Dendritic cell treated with granulocyte-macrophage colony-stimulating factor and Interleukin-4, amounts not matched to agents 40 ng/mL and 50 ng/mL, for 4 days (primary cell): ENCODE measurements at regions not wholly inside any gene's neighbourhood (a gene's known extent, or its start where the extent isn't known, plus 50 kb on each side); places are given as distances from the start of the nearest gene placed in this dataset.

ENCODE experiments used
- H3K27ac Mint-ChIP-seq: one replicate; pipeline ENCODE4 v1.8.0; 2022; ENCODE audit warnings: mild to moderate bottlenecking, mixed read lengths
- H3K27me3 Mint-ChIP-seq: one replicate; pipeline ENCODE4 v1.8.0; 2022; ENCODE audit warnings: mild to moderate bottlenecking, mixed read lengths
- H3K36me3 Mint-ChIP-seq: one replicate; pipeline ENCODE4 v1.8.0; 2022; ENCODE audit warnings: low read depth, mixed read lengths
- H3K4me1 Mint-ChIP-seq: one replicate; pipeline ENCODE4 v1.8.0; 2022; ENCODE audit warnings: low read depth, mixed read lengths
- H3K4me3 Mint-ChIP-seq: one replicate; pipeline ENCODE4 v1.8.0; 2022; ENCODE audit warnings: mild to moderate bottlenecking, moderate library complexity, mixed read lengths
- H3K9me3 Mint-ChIP-seq: one replicate; pipeline ENCODE4 v1.8.0; 2022; ENCODE audit warnings: mixed read lengths
- intact Hi-C: fragments of 100-400 bp; cut with micrococcal nuclease; formaldehyde crosslinking; loops from one replicate; pipeline ENCODE4 v1.15.0; 2022

DNA sequence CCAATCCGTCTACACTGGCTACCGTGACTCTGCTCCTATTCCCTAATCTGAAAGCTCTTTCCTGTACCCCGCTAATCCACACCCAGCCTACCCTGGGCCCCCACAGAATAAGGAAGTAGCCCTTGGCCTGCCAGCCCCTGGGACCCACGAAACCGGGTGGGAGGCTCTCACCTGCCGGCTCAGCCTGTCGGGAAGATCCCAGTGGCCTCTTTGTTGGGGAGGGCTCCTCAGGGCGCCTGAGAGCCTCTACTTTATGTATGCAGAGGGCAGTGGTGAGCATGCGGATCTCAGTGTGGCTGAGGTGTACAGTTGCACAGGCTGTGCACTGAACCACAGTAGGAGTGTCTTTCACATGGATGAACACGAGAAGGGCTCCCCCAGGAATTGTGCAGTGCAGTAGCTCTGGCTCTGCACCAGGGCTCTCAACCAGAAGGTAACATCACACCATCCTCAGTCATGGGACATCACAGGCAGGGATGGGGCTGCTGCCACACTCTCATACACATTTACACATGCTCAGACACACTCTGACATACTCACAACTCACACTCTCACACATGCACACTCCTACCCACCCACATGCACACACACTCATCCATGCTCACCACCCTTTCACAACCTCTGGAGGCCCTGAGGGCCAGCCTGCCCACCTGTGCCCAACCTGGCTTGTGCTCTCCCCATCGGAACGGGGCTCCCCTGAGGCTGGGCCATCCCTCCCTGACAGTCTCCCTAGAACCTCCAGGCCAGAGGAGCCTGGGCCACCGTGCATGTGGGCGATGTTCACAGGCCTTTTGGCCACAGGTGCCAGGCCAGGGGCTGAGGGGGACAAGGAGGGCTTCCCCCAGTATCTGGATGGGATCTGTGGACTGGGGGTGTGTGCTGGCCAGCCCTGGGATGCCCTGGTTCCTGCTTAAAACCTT is 135.0 kb downstream of the URI1 start:
- Mint-ChIP-seq H3K4me3 (no peak overlapping the region), H3K27ac (no peak overlapping the region), H3K36me3 (no peaks in the 10 kb centered on the region), H3K9me3 (no peaks in the 10 kb centered on the region), H3K27me3 (peaks cover 3% of the 10 kb centered on the region), H3K4me1 (no peaks in the 10 kb centered on the region)
- intact Hi-C loops: no loop called here

DNA sequence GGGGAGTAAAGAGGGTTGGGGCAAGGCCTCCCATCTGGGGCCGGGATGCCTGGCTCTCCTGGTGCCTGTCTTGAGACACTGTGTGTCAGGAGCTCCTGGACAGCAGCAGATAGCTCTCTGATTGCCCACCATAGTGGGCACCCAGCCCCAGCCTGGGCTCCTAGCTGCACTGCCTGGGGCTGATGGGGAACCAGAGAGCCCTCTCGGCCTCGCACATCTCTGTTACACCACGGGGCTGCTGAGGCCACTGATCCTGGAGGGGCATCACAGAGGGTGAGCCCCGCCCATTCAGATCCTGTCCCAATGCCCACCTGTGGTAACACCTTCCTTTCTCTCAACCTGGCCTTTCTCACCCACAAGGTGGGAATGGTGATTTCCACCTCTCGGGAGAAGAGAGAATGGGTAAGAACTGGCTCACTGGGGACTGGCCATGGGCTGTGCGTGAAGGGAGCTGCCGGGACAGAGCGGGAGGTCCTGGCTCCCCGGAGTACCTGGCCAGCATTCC is 135.9 kb downstream of the URI1 start:
- H3K9me3 Mint-ChIP-seq: no peaks in the 10 kb centered on the region
- peaks cover 3% of the 10 kb centered on the region for H3K27me3 Mint-ChIP-seq
- no peak overlapping the region for H3K27ac Mint-ChIP-seq
- H3K36me3 Mint-ChIP-seq: no peaks in the 10 kb centered on the region
- H3K4me3 Mint-ChIP-seq: no peak overlapping the region
- H3K4me1 Mint-ChIP-seq: no peaks in the 10 kb centered on the region
- intact Hi-C loops: no loop called here

DNA sequence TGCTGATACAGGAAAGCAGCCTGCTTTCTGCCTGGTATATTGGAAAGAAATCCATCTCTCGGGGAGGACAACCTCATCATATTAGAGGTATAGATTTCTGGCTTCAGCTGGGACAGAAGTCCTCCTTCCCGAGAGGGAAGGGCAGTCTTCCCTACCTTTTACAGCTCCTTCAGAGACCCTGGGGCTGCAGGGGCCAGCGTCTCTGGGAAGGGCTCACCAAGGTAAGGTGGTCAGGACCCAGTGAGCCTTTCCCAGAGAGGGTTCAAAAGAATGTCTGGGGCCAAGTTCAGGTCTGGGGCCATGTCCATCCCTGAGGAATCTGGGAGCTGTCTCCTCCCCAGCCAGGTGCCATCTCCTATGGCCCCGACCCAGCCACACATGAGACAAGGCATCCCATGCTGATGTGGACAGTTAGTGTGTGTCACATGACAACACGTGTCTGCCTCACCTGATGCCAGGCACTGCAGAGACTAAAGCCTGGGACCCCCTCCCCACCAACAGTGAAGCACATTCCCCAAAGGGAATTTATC is 136.4 kb downstream of the URI1 start:
- peaks cover 3% of the 10 kb centered on the region for H3K27me3 Mint-ChIP-seq
- intact Hi-C loops: no loop called here

DNA sequence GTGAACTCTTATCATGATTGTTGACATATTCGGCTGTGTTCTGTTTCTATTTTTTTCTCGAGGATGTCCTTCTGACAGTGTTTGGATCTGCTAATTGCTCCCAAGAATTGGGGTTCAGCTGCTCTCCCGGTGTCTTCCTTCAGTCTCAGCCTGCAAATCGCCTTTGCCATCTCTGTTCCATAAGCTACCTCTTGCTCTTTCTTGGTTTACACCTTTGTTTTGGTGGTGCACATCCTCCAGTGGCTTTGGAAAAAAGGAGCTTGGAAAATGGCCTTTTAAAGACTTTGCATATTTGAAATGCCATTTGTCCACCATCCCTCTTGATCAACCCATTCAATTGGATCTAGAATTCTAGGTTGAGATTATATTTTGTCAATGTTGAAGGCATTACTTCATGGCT is 137.2 kb downstream of the URI1 start:
- Mint-ChIP-seq H3K27me3 (peaks cover 3% of the 10 kb centered on the region), H3K36me3 (no peaks in the 10 kb centered on the region), H3K4me3 (no peak overlapping the region), H3K27ac (no peak overlapping the region), H3K9me3 (no peaks in the 10 kb centered on the region), H3K4me1 (no peaks in the 10 kb centered on the region)
- intact Hi-C loops: no loop called here

More for the DNA sequence above, 136.4 kb downstream of the URI1 start:
- Mint-ChIP-seq H3K4me1 (no peaks in the 10 kb centered on the region), H3K9me3 (no peaks in the 10 kb centered on the region), H3K4me3 (no peak overlapping the region), H3K27ac (no peak overlapping the region), H3K36me3 (no peaks in the 10 kb centered on the region)

DNA sequence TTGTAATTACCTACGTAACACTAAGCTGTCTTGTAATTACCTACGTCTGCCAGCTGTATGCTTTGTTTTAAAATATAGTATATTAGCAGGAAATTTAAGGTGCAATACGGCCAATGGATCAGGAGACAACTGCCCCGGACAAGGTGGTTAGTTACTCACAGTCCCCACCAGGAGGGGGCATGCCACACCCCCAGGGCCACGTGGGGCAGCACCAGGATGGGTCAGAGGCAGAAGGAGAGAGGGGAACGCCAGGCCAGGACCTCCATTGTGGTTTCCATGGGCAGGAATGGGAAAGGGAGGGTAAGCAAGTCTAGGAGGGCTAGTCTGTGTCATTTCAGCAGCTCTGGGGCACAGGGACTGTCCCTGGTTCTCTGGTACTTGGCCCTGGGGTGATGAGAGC is 140.1 kb downstream of the URI1 start:
- H3K36me3 Mint-ChIP-seq: no peaks in the 10 kb centered on the region
- H3K27ac Mint-ChIP-seq: no peak overlapping the region
- H3K4me1 Mint-ChIP-seq: no peaks in the 10 kb centered on the region
- H3K27me3 Mint-ChIP-seq: no peaks in the 10 kb centered on the region
- intact Hi-C loops: no loop called here
- H3K4me3 Mint-ChIP-seq: no peak overlapping the region
- no peaks in the 10 kb centered on the region for H3K9me3 Mint-ChIP-seq

DNA sequence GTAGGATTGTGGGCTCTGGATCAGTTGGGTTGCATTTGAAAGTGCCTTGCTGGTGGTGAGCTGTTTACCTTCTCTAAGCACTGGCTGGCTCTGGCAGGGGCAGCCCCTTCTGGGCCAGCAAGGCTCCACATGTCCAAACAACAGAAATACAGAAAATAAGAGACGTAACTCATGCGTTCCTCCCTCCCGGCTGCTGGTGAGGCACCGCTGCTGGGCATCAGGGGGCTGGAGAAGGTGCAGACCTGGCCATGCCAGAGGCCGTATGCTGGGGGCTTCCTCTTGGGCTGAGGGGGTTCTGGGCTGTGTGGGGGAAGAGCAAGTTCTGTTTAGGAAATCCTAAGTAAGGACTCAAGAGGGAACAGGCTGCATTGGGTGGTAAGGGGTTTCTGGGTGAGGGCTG is 140.6 kb downstream of the URI1 start:
- H3K36me3 Mint-ChIP-seq: no peaks in the 10 kb centered on the region
- no peak overlapping the region for H3K27ac Mint-ChIP-seq
- no peak overlapping the region for H3K4me3 Mint-ChIP-seq
- H3K27me3 Mint-ChIP-seq: no peaks in the 10 kb centered on the region
- intact Hi-C loops: no loop called here
- H3K4me1 Mint-ChIP-seq: no peaks in the 10 kb centered on the region
- no peaks in the 10 kb centered on the region for H3K9me3 Mint-ChIP-seq

GRCh38 chr19:30083125-30083681 is 141.2 kb downstream of the URI1 start:
- H3K9me3 Mint-ChIP-seq: no peaks in the 10 kb centered on the region
- H3K27ac Mint-ChIP-seq: no peak overlapping the region
- no peak overlapping the region for H3K4me3 Mint-ChIP-seq
- no peaks in the 10 kb centered on the region for H3K4me1 Mint-ChIP-seq
- H3K36me3 Mint-ChIP-seq: no peaks in the 10 kb centered on the region
- H3K27me3 Mint-ChIP-seq: no peaks in the 10 kb centered on the region
- intact Hi-C loops: no loop called here

DNA sequence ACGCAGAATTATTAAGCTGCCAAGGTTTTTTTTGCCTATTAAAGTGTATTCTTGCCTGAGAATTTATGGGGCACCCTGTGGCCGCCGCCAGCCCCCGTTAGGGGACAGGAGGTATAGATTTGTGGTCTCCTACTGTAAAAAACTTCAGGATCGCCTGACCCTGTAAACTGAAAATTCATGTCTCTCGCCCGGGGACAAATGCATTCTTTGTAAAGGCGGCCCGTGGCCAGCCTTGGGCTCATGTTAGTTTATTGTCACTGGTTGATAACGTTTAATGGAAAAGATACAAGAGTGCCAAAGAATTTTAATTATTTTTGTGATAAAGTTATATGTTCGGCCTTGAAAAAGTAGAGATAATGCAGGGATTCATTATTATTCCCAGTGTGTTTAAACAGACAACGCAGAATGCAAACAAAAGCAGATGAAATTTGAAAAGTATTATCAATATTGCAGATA is 141.7 kb downstream of the URI1 start:
- Mint-ChIP-seq H3K27me3 (no peaks in the 10 kb centered on the region), H3K27ac (no peak overlapping the region), H3K36me3 (no peaks in the 10 kb centered on the region), H3K9me3 (no peaks in the 10 kb centered on the region), H3K4me3 (no peak overlapping the region), H3K4me1 (no peaks in the 10 kb centered on the region)
- intact Hi-C loops: no loop called here

DNA sequence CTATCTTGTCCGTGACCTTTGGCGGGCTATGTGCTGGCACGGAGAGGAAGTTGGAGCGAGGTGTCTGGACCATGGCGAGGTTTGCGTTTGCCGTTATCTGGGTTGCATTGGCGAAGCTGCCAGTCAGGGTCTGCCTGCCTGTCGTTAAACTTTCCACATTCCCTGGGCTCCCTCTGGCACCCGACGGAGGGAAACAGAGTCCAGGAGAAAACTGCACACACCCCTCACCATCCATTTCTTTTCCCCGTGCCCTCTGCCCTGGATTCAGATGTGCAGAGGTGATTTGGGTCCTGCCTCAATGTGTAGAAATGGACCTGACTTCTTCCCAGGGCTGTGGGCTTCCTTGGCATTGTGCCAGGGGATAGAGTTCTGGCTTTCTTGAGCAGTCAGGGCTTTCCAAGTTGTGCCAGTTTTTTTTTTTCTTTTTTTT is 142.4 kb downstream of the URI1 start:
- Mint-ChIP-seq H3K4me1 (no peaks in the 10 kb centered on the region), H3K27me3 (no peaks in the 10 kb centered on the region), H3K9me3 (no peaks in the 10 kb centered on the region), H3K27ac (no peak overlapping the region), H3K4me3 (no peak overlapping the region), H3K36me3 (no peaks in the 10 kb centered on the region)
- intact Hi-C loops: no loop called here

DNA sequence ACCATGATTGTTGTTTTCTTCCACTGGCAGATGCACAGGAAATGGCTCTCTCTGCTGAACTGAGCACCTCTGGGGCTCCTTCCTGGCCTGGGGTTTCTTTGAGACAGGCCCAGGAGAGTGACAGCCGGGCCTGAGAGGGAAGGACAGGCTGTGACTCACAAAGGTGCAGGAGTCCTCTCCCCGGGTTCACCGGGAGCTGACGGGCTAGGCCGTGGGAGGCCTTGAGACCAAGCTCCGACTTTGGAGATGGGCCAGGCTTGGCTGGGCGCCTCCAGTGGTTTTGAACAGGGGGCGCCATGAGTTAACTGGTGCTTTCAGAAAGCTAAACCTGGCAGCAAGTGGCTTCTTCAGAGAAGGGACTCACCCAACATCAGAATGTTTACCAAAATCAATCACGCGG is 143.4 kb downstream of the URI1 start:
- intact Hi-C loops: no loop called here
- no peaks in the 10 kb centered on the region for H3K9me3 Mint-ChIP-seq
- no peak overlapping the region for H3K27ac Mint-ChIP-seq
- no peaks in the 10 kb centered on the region for H3K36me3 Mint-ChIP-seq
- H3K27me3 Mint-ChIP-seq: no peaks in the 10 kb centered on the region
- no peaks in the 10 kb centered on the region for H3K4me1 Mint-ChIP-seq
- H3K4me3 Mint-ChIP-seq: no peak overlapping the region

DNA sequence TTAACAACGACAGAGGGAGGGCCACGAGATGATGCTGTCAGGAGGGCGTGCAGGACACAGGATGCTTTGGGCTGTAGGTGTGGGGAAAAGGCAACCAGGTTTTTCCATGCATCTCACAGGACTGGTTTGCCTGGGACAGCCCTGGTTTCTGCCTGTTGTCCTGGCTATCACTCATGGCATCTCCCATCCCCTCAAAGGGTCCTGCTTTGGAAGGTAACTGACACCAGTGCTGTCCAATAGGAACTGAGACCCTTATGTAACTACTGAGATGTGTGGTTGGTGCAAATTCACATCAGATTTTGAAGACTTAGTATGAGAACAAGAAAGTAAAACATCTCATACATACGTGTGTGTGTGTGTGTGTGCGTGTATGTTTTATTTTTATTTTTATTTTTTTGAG is 144.2 kb downstream of the URI1 start:
- no peak overlapping the region for H3K27ac Mint-ChIP-seq
- H3K4me1 Mint-ChIP-seq: no peaks in the 10 kb centered on the region
- no peak overlapping the region for H3K4me3 Mint-ChIP-seq
- H3K27me3 Mint-ChIP-seq: no peaks in the 10 kb centered on the region
- no peaks in the 10 kb centered on the region for H3K36me3 Mint-ChIP-seq
- H3K9me3 Mint-ChIP-seq: no peaks in the 10 kb centered on the region
- intact Hi-C loops: no loop called here

- no peak overlapping the region for H3K27ac Mint-ChIP-seq
- H3K4me1 Mint-ChIP-seq: no peaks in the 10 kb centered on the region
- no peaks in the 10 kb centered on the region for H3K27me3 Mint-ChIP-seq
- H3K36me3 Mint-ChIP-seq: no peaks in the 10 kb centered on the region
- no peak overlapping the region for H3K4me3 Mint-ChIP-seq
- intact Hi-C loops: no loop called here
- no peaks in the 10 kb centered on the region for H3K9me3 Mint-ChIP-seq
Observed at GRCh38 chr19:30086916-30087315, 144.9 kb downstream of the URI1 start.

DNA sequence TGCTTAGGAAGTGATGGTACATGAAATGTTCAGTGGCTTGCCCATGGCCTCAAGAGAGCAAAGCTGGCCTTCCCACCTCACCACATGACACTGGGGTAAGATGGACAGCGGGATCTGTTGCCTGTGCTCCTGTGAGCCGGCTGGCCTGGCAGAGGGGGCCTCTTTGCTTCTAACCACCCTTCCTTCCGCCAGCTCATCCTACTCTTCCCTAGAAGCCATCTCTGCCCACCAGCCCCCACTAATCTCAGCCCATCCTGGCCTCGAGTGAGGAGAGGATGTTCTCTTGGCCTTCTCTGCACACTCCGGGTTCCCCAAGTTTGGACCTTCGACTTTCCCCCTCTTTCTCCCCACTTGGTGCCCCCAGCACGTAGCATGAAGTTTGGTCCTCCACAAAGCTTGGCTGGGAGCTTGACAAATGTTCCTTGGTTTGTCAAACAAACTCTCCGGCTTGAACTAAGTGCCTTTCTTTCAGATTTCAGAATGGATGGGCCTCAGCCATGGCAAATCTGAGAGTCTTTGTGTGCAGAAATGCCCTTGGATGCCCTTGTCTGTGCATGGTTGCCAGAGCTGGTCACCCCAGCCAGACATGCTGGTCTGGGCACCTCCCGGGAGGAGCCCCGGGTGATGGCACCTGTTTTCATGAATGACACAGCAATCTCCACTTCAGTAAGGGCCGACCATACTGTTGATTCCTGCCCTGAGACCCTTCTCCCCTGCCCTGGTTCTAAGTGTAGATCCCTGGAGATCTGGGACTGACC is 145.5 kb downstream of the URI1 start:
- intact Hi-C loops: no loop called here
- Mint-ChIP-seq H3K36me3 (no peaks in the 10 kb centered on the region), H3K27ac (no peak overlapping the region), H3K4me3 (no peak overlapping the region), H3K4me1 (no peaks in the 10 kb centered on the region), H3K9me3 (no peaks in the 10 kb centered on the region), H3K27me3 (no peaks in the 10 kb centered on the region)

DNA sequence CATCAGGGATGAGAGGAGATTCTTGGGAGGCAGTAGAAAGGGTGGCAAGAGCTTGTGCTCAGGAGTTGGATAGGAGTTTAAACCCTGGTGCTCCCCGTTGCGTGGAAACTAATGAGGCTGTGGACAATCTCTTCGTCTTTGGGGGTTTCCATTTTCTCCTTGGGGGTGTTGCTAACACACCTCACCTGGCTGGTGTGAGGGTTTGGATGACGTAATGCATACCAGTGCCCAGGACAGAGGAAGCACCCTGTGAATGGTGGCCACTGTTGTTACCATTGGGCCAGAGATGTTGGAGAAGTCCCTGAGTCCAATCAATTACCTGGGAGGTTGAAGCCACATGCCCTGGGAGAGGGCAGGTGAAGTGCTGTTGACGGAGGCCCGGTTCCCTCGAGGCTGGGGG is 146.5 kb downstream of the URI1 start:
- no peaks in the 10 kb centered on the region for H3K4me1 Mint-ChIP-seq
- intact Hi-C loops: no loop called here
- no peaks in the 10 kb centered on the region for H3K9me3 Mint-ChIP-seq
- H3K4me3 Mint-ChIP-seq: no peak overlapping the region
- H3K27me3 Mint-ChIP-seq: no peaks in the 10 kb centered on the region
- no peak overlapping the region for H3K27ac Mint-ChIP-seq
- no peaks in the 10 kb centered on the region for H3K36me3 Mint-ChIP-seq
